Activated T-cell treated with anti-CD3 and anti-CD28 coated beads, Interleukin-2, amount 50 U/mL, for 4 hours (primary cell): ENCODE measurements at regions not wholly inside any gene's neighbourhood (a gene's known extent, or its start where the extent isn't known, plus 50 kb on each side); places are given as distances from the start of the nearest gene placed in this dataset.
"Not testable (repeated sequence)": the region's sequence is repeated elsewhere in the genome, so short reads cannot be mapped to it uniquely, and the experiment has no call there.

Experiments used
- ATAC-seq, 2 donors: fragments of 200-7000 bp; cut with Tn5 transposase; one replicate each; pipeline ENCODE4 v1.10.0; 2021
- DNase-seq: peaks from one replicate; pipeline ENCODE4 v3.0.0-alpha.2; 2020
- H3K27me3 Mint-ChIP-seq: one replicate; pipeline ENCODE4 v1.8.0; 2021; ENCODE audit warnings: low read depth, mixed read lengths
- H3K36me3 Mint-ChIP-seq: one replicate; pipeline ENCODE4 v1.8.0; 2022; ENCODE audit warnings: mixed read lengths; ENCODE audit not compliant: insufficient read depth
- H3K4me1 Mint-ChIP-seq: one replicate; pipeline ENCODE4 v1.8.0; 2021; ENCODE audit warnings: low read depth, mixed read lengths
- H3K4me3 Mint-ChIP-seq: one replicate; pipeline ENCODE4 v1.8.0; 2021; ENCODE audit warnings: mild to moderate bottlenecking, moderate library complexity, mixed read lengths
- H3K9me3 Mint-ChIP-seq: one replicate; pipeline ENCODE4 v1.8.0; 2021; ENCODE audit warnings: mixed read lengths

DNA sequence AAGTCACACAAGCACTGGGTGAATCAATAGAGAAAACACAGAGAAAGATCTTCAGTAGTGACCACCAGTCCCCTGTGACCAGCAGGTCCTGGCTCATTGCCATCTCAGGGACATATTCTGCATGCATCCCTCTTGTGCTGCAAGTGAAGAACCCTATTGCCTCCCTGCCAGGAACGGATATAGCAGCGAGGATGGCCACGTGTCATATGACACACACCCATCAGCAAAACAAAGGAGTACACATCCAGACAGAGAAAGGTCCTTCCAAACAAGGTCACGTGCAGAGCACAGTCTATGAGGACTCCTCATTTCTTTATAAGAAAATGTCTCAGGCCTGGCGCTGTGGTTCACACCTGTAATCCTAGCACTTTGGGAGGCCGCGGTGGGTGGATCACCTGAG lies 638.4 kb downstream of the FLRT2 start:
- H3K27me3 Mint-ChIP-seq = no peaks in the 10 kb centered on the region
- ATAC-seq (no peak), DNase-seq (no peak)
- H3K4me3 Mint-ChIP-seq = no peak overlapping the region
- H3K9me3 Mint-ChIP-seq = peaks cover 4% of the 10 kb centered on the region
- no peaks in the 10 kb centered on the region for H3K36me3 Mint-ChIP-seq
- H3K4me1 Mint-ChIP-seq = no peaks in the 10 kb centered on the region

DNA sequence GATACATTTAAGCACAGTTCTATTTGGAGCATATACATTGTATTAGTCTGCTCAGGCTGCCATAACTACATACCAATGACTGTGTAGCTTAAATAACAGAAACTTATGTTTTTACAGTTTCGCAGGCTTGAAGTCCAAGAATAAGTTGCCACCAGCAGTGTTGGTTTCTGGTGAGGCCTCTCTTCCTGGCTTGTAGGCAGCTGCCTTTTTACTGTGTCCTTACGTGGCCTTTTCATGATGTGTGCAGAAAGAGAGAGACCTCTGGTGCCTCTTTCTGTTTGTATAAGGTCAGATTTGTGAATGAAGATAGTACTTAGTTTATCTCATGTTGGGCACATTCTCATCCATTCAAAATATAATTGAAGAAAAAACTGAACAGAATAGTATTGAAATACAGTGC lies 636.6 kb downstream of the FLRT2 start:
- DNase-seq (no peak), ATAC-seq (no peak)
- Mint-ChIP-seq H3K9me3 (peaks cover 4% of the 10 kb centered on the region), H3K27me3 (no peaks in the 10 kb centered on the region), H3K36me3 (no peaks in the 10 kb centered on the region), H3K4me1 (no peaks in the 10 kb centered on the region), H3K4me3 (no peak overlapping the region)

DNA sequence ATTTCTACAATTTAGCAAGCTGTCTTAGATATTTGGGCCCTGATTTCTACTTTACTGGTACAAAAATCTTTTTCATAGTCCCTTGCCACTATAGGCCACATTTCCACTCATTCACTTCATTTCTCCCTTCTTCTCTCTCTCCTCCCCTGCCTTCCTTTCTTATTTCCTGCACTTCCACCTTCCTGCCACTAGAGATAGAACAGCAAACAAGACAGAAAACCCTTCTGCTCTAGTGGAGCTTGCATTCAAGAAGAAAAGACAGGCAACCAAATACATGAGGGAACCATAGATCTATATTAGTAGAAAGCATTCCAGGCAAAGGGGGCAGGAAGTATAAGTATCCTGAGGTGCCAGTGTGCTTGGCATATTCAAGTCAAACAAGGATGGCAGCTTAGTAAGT lies 623.5 kb downstream of the FLRT2 start:
- H3K36me3 Mint-ChIP-seq = no peaks in the 10 kb centered on the region
- no peaks in the 10 kb centered on the region for H3K27me3 Mint-ChIP-seq
- H3K4me3 Mint-ChIP-seq = no peak overlapping the region
- H3K9me3 Mint-ChIP-seq = peaks cover 8% of the 10 kb centered on the region
- DNase-seq = no peak
- H3K4me1 Mint-ChIP-seq = no peaks in the 10 kb centered on the region
- ATAC-seq = no peak

DNA sequence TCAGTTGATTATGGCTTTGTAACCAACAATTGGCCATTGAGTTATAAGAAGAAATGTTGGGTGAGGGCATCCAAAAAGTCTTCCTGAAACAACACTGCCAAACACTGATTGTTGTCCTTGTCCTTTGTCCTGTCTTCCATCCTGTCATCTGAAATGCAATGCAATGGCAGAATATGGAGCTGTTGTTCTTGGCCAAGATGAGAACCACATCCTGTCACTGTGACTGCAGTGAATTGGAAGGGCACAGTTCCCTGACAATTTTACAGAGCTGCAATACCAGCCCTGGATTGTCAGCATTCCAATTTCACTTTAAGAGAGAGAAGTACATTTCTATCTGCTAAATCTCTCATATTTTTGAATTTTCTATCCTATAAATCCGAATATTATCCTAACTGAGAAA lies 613.3 kb downstream of the FLRT2 start:
- Mint-ChIP-seq H3K4me1 (no peaks in the 10 kb centered on the region), H3K4me3 (no peak overlapping the region), H3K27me3 (no peaks in the 10 kb centered on the region), H3K9me3 (peaks cover 29% of the 10 kb centered on the region), H3K36me3 (no peaks in the 10 kb centered on the region)
- no peak for ATAC-seq
- DNase-seq = no peak

DNA sequence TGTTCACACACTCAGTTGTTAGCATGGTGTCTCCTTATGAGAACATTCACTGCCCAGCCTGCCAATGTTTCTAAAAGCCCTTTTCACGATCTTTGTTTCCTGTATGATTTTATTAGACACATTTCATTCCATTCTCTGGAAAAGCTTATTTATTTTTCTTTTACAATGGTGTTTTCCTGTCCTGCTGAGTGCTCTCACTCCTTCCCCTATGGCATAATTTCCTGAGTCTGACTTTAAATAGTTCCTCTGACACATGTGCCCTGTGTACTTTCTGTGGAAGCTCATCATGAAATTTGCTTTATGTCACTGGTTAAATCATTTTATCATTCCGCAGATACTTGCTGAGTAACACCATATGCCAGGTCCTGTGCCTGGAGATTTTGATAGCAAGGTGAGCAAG lies 612.0 kb downstream of the FLRT2 start:
- no peak overlapping the region for H3K4me3 Mint-ChIP-seq
- ATAC-seq (no peak), DNase-seq (no peak)
- H3K36me3 Mint-ChIP-seq = no peaks in the 10 kb centered on the region
- H3K4me1 Mint-ChIP-seq = no peaks in the 10 kb centered on the region
- H3K27me3 Mint-ChIP-seq = no peaks in the 10 kb centered on the region
- H3K9me3 Mint-ChIP-seq = peaks cover 39% of the 10 kb centered on the region

DNA sequence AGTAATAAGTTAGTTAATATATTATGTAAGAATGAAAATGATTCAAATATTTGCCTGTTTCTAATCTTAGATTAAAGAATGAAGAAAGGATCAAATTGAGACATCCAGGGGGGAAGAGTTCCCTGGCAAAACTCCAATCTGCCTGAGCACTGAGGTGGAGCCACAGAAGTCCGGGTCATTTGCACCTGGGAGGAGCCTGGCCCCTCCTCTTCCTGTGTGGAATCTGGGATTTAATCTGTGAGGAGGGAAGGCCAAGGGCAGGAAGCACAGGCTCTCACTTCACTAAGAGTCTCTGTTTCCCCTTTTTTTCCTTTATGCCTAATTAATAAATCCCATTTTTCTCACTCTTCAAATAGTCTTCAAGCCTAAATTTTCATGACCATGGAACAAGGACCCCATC lies 599.5 kb downstream of the FLRT2 start:
- peaks cover 20% of the 10 kb centered on the region for H3K36me3 Mint-ChIP-seq
- ATAC-seq (no peak), DNase-seq (no peak)
- no peaks in the 10 kb centered on the region for H3K27me3 Mint-ChIP-seq
- H3K4me1 Mint-ChIP-seq = no peaks in the 10 kb centered on the region
- no peak overlapping the region for H3K4me3 Mint-ChIP-seq
- peaks cover 14% of the 10 kb centered on the region for H3K9me3 Mint-ChIP-seq

DNA sequence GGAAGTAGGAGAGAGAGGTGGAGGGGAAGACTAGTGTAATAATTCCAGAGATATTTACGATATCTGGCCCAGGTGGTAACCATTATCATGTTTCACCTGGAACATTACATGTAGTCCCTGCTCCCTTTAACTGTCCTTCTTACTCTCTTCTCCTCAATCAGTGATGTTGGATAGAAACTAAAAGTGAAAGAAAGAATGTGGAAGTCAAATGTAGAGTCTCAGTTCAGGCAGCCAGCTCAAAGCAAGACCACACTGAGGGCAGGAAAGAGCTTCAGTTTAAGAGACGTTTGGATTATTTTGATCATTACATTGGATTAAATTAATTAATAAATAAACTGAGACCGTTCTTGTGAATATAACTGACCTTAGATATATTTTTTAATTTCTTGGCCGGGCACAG lies 594.4 kb downstream of the FLRT2 start:
- Mint-ChIP-seq H3K4me1 (peaks cover under 1% of the 10 kb centered on the region), H3K9me3 (peaks cover 14% of the 10 kb centered on the region), H3K36me3 (peaks cover 17% of the 10 kb centered on the region), H3K27me3 (no peaks in the 10 kb centered on the region), H3K4me3 (no peak overlapping the region)
- ATAC-seq (no peak), DNase-seq (no peak)

DNA sequence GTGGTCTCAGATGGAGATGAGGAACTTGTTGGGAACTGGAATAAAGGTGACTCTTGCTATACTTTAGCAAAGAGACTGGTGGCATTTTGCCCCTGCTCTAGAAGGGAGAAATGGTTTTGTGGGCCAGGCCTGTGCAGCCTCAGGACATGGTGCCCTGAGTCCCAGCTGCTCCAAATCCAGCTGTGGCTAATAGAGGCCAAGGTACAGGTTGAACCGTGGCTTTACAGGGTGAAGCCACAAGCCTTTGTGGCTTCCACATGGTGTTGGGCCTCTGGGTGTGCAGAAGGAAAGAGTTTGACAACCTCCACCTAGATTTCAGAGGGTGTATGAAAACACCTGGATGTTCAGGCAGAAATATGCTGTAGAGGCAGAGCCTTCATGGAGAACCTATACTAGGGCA lies 586.0 kb downstream of the FLRT2 start:
- Mint-ChIP-seq H3K36me3 (peaks cover 4% of the 10 kb centered on the region), H3K4me3 (no peak overlapping the region), H3K27me3 (no peaks in the 10 kb centered on the region), H3K4me1 (peaks cover 1% of the 10 kb centered on the region), H3K9me3 (peaks cover 23% of the 10 kb centered on the region)
- ATAC-seq = no peak
- DNase-seq = no peak

DNA sequence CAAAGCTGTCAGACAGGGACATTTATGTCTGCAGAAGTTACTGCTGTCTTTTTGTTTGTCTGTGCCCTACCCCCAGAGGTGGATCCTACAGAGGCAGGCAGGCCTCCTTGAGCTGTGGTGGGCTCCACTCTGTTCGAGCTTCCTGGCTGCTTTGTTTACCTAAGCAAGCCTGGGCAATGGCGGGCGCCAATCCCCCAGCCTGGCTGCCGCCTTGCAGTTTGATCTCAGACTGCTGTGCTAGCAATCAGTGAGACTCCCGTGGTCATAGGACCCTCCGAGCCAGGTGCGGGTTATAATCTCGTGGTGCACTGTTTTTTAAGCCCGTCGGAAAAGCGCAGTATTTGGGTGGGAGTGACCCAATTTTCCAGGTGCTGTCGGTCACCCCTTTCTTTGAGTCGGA lies 580.9 kb downstream of the FLRT2 start:
- not testable (repeated sequence) for ATAC-seq
- peaks cover 16% of the 10 kb centered on the region for H3K9me3 Mint-ChIP-seq

DNA sequence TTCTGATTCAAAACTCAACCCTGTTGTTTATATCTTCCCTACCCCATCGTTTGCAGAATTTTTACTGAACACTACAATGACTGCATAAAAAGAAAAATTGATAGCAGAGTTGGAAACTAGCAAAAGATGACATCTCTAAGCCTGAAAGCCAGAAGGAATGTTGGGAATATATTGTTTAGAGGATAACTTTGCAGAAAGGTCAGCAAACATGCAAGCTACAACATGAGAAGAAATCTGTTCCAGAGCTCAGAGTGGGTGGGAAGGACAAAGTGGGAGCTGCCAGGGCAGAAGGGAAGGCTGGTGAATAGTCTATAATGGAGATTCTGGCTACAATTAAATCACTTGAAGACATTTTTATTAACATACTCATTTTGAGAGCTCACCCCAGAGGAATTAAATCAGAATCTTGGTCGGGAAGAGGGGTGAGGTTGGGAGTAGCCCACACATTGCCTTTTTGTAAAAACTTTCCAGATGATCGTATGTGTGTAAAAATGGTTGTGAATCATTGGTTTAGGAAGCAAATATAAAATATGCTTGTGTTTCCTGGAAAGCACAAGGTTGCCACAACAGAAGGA lies 574.8 kb downstream of the FLRT2 start:
- DNase-seq = no peak
- ATAC-seq = no peak
- Mint-ChIP-seq H3K4me1 (peaks cover 2% of the 10 kb centered on the region), H3K36me3 (peaks cover 10% of the 10 kb centered on the region), H3K27me3 (no peaks in the 10 kb centered on the region), H3K9me3 (peaks cover 19% of the 10 kb centered on the region), H3K4me3 (no peak overlapping the region)

More for the DNA sequence above, 580.9 kb downstream of the FLRT2 start:
- not testable (repeated sequence) for H3K4me3 Mint-ChIP-seq, H3K4me1 Mint-ChIP-seq, H3K36me3 Mint-ChIP-seq, DNase-seq, H3K27me3 Mint-ChIP-seq

DNA sequence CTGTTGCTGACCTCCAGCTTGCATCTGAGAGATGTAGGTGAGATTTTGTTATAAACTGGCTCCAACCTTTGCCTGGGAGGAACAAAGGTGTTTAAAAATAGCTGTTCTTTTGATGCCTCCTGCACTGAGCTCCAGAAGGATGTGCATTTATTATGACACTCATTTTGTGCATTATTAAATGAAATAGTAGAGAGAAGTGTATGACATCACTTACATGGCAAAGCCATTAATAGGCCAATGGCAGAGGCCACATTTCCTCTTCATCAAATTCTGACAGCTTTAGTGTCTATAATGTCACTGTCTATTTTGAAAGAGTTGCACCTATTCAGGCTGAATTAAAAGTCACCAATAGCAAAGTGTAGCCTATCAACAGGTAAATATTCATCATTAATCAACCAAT lies 564.6 kb downstream of the FLRT2 start:
- peaks cover 6% of the 10 kb centered on the region for H3K9me3 Mint-ChIP-seq
- H3K27me3 Mint-ChIP-seq = no peaks in the 10 kb centered on the region
- ATAC-seq = no peak
- H3K4me3 Mint-ChIP-seq = no peak overlapping the region
- peaks cover 7% of the 10 kb centered on the region for H3K36me3 Mint-ChIP-seq
- H3K4me1 Mint-ChIP-seq = no peaks in the 10 kb centered on the region
- DNase-seq = no peak

DNA sequence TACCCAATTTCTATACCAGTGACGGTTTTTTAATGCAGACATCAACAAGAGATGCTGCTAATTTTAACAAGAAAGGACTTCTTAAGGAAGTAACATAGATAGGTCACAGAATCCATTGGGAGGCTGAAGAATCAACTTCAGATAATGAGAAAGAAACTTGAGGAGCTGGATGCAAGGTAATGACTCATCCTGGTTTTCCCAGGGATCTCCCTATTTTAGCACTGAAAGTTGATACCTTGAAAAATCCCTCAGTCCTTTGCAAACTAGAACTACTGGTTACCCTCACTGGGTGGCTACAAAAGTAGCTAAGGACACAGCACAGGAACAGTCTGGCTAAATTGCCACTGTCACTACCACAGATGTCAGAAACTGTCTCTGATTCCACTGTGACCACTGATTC lies 561.9 kb downstream of the FLRT2 start:
- no peak for DNase-seq
- Mint-ChIP-seq H3K36me3 (peaks cover 7% of the 10 kb centered on the region), H3K27me3 (no peaks in the 10 kb centered on the region), H3K9me3 (peaks cover 6% of the 10 kb centered on the region), H3K4me1 (no peaks in the 10 kb centered on the region), H3K4me3 (no peak overlapping the region)
- ATAC-seq = no peak

DNA sequence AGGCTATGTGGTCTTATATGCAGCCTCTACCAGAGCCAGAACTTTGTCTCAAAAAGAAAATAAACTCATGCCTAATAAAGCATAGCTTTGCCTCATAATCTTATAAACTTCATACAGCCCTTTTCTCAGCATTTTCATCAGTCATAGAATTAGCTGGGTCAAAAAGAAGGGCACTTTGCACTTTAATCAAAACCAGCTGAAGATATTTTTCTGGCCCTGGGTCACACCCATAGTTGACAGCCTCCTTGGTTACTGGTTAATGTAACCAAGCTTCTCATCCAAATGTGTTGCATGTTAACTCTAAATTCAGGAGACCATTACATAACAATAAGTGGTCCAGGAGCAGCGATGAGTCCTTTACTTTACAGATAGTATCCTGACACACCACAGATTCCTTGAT lies 558.2 kb downstream of the FLRT2 start:
- peaks cover 5% of the 10 kb centered on the region for H3K36me3 Mint-ChIP-seq
- ATAC-seq (no peak), DNase-seq (no peak)
- no peak overlapping the region for H3K4me3 Mint-ChIP-seq
- H3K27me3 Mint-ChIP-seq = no peaks in the 10 kb centered on the region
- peaks cover 6% of the 10 kb centered on the region for H3K9me3 Mint-ChIP-seq
- H3K4me1 Mint-ChIP-seq = peaks cover 2% of the 10 kb centered on the region

DNA sequence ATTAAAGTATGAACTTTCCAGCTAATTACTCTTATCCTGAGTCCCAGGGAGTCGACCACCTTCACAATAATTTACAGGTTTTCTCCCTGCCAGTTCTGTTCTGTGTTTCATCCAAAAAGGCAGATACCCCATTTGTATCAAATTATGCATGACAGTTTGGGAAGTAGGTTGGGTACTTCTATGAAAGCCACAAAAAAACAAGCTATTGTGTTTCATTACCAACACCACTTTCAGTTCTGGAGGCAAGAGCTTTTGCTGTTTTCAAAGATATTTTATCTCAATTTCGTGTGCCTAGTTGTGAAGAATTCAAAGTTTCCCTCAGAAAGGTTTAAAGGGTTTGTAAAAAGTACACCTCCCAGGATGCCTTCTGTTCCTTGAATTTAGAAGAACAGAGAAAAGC lies 557.4 kb downstream of the FLRT2 start:
- Mint-ChIP-seq H3K4me1 (peaks cover 4% of the 10 kb centered on the region), H3K9me3 (peaks cover 2% of the 10 kb centered on the region), H3K27me3 (no peaks in the 10 kb centered on the region), H3K4me3 (no peak overlapping the region), H3K36me3 (peaks cover 9% of the 10 kb centered on the region)
- ATAC-seq (no peak), DNase-seq (no peak)

DNA sequence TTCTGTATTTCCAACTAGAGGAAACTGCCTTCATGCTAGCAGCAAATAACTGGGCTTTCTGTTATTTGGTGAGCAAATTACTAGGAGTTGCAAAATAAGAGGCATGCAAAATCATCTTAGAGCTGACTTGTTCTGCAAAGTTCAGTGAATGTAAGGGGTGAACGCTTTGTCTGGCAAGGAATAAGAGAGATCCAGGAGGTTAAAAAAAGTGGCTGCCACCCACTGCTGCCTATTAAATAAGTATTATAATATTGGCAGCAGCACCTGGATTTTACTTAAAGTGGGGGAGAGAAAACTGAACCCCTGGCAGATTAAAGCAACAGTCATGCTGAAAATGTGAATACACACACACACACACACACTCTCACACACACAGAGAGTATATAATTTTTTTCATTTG lies 557.0 kb downstream of the FLRT2 start:
- H3K4me3 Mint-ChIP-seq = no peak overlapping the region
- H3K9me3 Mint-ChIP-seq = peaks cover 2% of the 10 kb centered on the region
- ATAC-seq (no peak), DNase-seq (no peak)
- H3K27me3 Mint-ChIP-seq = no peaks in the 10 kb centered on the region
- peaks cover 10% of the 10 kb centered on the region for H3K36me3 Mint-ChIP-seq
- H3K4me1 Mint-ChIP-seq = peaks cover 4% of the 10 kb centered on the region

DNA sequence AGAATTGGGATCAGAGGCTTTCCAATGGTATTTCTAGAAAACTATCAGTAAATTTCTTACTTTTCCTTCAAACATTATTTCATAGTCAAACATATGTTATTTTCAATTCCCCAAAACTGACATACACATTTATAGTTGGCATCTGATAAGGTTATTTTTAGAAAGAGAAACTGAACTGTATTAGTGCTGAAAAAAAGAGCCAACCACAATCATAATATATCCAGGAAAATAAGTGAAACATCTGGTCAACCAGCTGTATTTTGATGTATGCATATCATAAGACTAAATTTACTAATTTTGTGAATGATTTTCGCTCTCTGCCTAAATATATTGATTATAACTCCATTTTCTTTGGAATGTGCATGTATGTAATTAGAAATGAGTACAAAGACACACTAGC lies 554.2 kb downstream of the FLRT2 start:
- Mint-ChIP-seq H3K9me3 (peaks cover 12% of the 10 kb centered on the region), H3K27me3 (no peaks in the 10 kb centered on the region), H3K36me3 (peaks cover 19% of the 10 kb centered on the region), H3K4me1 (peaks cover 4% of the 10 kb centered on the region), H3K4me3 (no peak overlapping the region)
- DNase-seq (no peak), ATAC-seq (no peak)
